Fibroblast of peridontal ligament (primary cell): ENCODE measurements at regions not wholly inside any gene's neighbourhood (a gene's known extent, or its start where the extent isn't known, plus 50 kb on each side); places are given as distances from the start of the nearest gene placed in this dataset.

Source experiments
- DNase-seq: peaks from one replicate; pipeline ENCODE4 v3.0.0-alpha.2; 2010; ENCODE audit errors: extremely low read depth

DNA sequence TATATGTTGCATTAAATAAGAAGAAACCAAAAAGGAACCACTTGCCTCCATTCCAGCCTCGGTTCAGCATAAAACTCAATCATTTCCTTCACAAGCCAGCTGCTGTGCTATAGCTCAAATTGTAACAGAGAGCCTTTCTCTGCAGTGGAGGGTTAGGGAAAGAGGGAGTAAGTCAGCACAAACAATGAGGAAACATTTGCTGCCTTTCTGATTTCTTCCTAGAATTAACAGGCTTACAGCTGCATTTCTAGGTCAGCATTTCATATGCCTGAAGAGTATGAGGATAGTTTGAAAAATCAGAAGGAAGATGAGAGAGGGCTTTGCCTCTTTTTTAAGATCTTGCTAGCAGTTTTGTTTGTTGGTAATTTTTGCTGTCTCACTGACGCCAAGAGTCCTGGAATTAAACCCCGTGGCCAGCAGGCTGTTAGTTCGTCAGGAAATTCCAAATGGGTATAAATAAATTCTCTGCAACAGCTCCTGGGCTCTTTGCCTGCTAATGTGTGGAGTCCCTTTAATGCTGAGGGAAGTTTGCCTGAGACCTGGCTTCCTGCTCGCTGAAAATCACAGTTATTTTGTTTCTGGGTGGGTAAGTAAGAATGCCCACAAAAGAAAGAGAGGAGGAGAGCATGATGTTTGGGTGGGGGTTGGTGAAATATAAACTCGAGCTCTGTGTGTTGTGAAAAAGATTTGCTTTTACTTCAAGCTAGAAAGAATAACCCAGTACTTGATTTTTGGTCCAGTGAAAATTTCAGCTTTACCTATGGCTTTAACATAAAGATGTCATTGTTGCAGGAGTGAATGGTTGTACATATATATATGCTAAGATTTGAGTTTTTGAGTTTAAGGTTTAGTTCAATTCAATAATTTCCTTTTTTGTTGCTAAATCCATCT, 148.1 kb upstream of the DMRT1 start:
- DNase-seq, result peak; percentile 90

DNA sequence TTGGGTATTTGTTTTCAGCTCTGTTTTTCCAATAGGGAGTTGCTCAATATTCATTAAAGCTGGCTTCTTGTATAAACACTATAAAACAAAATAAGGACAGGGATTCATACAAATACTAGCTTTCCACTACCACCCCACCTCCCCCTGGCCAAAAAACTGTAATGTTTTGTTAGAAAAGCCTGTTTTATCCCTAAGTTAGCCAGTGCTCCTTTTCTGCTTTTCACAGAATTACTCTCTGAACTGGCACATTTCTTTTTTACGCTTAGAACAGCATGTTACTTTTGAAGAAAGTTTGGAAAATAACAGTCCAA, 147.4 kb upstream of the DMRT1 start:
- no peak for DNase-seq

DNA sequence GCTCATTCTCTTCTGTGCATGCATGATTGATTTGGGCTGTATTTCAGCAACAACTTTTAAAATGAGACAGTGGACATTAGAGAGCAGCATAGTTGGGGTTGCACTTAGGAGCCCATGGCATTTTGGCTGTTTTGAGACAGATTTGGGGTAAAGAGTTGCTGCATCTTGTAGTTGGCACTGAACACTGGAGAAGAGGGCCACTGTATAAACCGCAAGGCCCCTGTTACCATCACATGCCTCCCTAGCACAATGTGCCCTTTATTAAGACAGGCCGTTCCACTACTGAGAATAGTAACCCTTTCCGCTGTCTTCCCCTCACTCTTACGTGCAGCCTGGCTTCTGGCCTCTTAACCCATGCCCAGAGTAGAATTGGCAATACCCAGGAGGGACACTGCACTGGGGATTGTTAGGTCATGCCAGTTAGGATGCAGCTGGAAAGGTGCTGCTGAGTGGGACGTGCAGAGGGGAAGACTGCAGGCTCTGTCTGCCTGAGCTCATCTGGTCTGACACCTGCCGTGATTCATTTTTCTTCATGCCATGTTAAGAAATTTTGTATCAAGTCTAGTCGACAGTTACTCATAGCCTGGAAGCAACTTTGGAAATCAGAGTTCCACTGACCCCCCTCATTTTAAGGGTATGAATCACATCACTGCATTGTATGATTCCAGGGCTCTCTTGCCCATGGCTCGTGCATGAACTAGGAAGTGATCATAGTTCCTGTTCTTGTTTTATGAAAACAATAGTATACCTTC, 146.9 kb upstream of the DMRT1 start:
- DNase-seq, result peak; percentile 85

DNA sequence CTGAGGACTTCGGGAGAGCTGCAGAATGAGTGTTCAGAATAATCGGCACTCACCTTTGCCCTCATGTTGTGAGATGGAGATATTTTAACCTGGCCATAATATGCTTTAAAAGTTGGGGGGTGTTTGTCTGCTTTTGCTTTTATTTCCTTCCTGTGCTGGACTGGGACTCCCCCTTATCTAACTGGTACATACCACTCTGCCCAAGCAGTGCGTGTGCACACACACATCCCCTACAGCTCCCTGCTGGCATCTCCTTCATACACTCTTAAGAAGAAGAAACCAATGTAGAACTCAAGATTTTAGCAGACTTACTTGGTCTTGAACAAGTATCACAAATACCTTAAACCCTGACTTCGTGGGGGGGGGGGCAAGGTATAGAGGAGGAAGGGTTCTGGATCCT, 146.2 kb upstream of the DMRT1 start:
- DNase-seq, result no peak

DNA sequence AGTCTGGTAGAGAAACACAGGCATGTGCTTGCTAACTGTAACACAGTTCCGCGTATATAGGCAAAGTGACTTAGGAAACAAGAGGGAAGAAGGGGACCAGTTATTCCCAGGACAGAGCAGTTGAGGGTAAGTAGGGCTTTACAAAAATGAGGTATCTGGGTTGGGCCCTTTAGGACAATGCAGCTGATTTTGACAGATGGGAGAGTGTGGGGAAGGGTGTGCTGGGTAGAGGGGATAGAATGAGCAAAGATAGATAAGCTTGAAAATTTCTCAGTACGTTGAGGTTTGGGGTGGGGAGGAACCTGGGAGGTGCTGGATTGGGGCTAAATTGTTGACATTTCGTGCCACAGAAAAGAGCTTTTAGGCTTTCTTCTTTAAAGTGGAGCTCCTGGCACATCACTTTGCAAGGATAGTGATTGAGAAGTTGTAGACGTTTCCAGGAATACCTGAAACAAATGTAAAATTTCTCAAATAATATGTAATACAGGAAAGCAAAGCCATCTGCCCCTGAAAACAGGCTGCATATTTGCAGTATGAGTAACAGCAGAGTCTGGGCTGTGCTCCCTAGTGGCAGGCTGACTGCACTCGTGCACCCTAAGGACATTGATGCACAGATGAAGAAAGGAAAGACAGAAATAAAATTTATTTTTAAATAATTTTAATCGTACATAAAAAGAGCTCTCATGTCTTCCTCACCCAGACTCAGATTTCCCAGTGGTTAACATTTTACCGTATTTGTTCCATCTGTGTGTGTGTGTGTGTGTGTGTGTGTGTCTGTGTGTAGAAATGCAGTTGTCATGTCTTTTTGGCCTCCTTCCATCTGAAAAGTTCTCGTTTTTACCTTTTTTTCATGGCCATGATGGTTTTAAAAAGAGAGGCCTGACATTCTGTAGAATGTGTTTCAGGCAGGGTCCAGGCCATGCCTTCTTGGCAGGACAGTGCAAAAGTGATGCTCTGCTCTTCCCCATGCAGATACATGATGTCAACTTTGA, 144.9 kb upstream of the DMRT1 start:
- peak; percentile 62 for DNase-seq

DNA sequence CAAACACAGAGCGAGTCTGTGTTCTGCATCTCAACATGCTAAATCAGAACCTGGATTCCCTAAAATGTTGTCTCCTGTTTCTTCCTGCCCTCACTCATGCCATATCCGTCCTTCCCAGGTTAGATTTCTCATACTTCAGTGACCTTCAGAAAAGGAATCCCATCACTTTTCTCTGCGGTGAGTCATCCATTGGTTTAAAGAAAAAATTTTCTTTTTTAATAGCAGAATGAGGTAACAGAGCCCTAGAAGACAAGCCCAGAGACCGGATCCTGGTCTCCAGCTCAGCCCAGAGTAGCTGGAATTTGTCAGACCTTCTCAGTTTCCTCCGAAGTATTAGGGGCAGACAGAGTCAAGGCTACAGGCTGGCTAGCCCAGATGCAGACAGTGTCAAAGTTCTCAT, 143.2 kb upstream of the DMRT1 start:
- DNase-seq, result peak; percentile 43

DNA sequence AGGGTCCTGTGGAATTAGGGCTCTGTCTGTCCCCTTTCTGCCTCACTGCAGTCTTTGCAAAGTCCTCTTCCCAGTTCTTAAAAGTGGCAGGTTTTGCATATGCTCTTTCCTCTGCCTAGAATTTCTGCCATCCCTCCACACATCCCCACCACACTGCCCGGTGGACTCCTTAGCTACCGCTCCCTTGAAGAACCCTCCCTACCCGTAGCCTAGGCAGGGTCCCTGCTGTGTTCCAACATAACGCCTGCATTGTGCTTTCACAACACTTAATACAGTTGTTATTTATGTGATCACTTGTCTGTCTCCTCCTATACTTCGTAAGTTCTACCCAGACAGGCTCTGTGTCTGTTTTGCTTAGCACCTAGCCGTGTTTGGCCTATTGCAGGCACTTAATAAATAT, 142.5 kb upstream of the DMRT1 start:
- DNase-seq, result no peak

DNA sequence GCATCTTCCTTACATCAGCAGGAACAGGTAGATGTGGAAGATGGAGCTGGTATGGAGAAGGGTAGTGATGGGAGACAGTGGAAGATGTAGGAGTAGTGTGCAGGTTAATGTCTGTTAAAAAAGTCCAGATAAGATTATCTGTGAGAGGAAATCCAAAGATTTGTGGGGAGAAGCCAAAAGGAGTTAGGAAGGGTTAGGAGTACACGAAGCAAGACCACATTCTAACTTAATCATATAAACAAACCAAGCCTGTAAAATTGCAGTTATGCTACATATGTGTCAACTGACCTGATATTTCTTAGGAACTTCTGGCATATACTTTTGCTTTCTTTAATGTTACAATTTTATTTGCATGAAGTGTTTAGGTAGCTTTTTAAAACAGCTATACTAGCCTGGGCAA, 142.1 kb upstream of the DMRT1 start:
- peak; percentile 53 for DNase-seq

DNA sequence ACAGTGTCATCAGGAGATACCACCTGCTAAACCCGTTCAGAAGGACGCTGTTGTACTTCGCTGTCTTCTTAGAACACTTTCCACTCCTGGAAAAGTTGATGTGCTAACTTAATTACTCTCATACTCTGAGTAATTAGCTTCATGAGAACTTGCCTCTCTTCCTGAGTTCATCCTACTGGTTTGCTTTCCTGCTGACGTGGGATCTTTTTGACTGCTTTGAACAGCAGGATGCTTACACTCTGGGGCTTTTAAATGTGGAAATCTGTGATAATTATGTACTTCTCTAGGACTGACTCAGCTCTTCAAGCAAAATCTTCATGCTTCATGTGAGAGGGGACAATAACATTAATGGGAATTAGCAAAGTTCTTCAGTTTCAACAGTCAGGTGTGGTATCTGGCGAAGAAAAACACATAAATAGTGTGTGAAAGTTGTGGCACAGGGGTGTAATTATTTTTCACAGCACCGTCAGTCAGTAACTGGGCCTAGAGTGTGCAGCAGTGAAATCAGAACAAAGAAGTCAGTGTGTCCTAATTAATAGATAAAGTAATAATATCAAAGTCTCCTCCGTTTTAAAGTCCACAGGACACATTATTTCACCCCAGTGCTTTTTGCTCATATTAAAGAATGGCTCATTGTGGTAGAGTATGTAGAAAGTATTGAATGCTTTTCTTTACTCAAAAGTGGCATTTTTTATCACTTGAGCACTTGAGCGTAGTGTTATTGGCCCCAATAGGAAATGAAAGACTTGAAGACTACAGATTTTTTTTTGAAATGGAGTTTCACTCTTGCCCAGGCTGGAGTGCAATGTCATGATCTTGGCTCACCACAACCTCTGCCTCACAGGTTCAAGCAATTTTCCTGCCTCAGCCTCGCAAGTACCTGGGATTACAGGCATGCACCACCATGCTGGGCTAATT, 140.9 kb upstream of the DMRT1 start:
- no peak for DNase-seq

DNA sequence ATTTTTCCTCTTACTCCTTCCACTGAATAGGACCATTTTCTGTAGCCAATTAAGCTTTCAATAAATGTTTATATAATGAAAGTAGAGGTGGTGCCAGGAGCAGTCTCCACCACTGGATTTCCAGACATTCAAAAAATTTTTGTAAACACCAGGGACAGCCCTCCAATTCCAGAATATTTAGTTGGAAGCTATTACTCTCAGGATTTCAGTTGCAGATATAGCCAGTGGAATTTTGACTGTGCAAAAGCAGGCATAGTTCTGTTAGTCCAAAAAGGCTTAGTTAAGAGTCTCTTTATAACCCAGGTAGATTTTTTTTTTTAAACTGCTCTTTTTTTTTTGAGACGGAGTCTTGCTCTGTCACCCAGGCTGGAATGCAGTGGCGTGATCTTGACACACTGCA, 138.1 kb upstream of the DMRT1 start:
- peak; percentile 82 for DNase-seq

DNA sequence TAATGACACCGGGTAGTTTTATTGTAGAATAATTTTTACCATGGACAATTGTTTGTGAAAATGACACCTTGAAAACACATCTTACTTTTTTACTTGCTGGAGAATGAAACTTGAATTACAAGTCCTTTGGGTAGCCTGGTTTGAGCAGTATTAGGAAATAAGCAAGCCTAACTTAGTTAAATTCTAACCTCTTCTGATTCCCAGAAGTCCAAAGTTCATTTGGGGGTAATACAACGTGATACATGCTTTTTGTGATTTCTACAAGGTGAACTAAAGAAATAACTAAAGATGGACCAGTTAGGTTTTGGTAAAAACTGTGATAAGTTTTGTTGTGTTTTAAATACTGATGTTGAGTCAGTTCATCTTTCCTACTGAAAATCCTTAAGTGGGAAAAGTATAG, 135.4 kb upstream of the DMRT1 start:
- DNase-seq, result no peak

DNA sequence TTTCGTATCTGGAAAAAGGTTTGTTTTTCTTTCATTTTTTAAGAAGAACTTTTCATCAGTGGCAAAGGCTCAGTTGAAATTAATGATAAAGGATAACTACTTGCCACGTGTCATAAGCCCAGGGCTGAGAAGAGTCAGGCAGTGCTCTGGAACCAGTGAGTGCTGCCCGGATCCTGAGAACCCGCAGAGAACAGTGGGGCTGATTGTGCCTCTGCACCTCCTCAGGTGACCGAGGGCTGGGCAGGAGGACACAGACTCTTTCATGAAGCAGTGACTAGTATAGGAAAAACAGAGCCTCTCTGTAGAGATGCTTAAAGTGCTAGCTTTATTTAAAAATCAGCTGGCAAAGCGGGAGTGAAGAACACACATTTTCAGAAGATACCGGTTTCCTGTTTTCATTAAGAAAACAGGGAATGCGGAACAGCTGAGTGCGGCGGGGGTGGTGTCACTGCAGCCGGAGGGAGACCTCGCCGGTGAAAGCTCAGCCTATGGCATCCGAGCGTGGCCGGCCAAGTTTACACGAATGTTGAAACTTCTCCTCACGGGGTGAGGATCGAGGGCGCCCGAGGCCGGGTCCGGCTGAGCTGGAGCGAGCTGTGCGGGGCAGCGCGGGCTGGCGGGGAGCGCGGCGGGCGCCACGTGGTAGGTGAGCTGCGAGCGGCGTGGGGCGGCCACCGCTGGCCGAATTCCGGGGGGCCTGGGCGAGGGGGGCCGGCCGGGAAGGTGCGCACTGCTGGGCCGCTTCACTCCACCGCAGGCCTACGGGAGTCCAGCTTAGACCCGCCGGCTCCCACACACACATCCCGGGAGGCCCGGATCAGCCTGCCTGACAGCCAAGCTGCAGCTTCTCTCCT, 134.7 kb upstream of the DMRT1 start:
- DNase-seq, result peak; percentile 65

DNA sequence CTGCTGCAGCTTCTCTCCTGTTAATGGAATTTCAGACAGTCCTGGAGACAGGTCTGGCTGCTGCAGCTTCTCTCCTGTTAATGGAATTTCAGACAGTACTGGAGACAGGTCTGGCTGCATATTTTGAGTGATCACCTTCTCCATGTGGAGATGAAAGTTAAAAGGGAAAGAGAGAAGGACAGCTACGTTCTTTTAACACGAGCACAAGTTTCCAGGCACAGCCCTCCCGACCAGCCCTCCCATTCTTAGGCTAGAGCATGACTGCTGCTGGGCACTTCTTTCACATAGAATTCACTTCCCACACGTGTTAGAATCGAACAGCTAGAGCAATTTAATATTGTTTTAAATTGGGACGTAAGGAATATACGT, 133.3 kb upstream of the DMRT1 start:
- no peak for DNase-seq

DNA sequence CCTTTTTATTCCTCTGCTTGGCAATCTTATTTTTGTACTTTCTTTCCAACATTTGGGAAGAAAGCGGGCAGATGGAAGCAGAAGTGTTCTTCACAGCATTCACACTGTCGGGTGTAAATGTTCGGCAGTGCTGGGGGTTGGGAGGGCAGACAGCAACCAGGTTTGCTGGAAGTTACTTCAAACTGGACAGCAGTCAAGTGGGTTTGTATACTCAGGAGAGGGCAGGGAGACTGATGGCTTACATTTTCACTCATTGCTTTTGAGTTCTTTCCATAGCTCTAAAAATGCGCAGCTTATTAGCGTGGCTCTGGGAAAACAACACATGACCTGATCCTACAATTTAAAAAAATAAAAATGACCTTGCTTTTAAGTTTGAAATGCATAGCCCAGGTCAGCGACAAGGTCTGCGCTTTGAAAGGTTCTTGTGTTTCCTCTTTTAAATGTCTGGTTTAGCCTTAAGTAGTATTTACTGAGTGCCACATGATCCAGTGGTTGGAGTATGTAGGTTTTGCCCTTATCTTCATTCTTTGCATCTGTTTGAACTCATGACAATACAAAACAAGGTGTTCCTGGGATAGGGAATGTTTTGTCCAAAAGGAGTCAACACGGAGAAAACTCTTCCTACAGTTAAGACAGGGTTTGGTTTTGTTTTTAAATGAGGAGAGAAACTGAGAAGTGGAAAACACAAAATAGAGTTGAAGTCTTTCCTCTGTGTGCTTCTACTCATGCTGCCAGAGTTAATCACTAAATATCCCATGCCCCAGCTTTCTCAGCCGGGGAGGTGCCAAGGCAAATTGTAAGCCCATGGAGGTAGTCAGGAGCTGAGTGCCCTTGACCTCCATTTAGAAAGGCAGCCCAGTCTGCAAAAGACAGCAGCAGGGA, 132.7 kb upstream of the DMRT1 start:
- no peak for DNase-seq

DNA sequence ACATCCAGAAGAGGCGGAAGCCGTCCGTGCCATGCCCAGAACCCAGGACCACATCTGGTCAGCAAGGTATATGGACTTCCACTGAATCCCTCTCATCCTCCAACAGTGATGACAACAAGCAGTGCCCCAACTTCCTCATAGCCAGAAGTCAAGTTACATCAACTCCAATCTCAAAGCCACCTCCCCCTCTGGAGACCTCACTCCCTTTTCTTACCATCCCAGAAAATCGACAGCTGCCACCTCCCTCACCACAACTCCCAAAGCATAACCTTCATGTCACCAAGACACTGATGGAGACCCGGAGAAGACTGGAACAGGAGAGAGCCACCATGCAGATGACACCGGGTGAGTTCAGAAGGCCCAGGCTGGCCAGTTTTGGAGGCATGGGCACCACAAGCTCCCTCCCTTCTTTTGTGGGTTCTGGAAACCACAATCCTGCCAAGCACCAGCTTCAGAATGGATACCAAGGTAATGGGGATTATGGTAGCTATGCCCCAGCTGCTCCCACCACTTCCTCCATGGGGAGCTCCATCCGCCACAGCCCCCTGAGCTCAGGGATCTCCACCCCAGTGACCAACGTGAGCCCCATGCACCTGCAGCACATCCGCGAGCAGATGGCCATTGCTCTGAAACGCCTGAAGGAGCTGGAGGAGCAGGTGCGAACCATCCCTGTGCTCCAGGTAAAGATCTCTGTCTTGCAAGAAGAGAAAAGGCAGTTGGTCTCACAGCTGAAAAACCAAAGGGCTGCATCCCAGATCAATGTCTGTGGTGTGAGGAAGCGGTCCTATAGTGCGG, 130.3 kb upstream of the DMRT1 start:
- no peak for DNase-seq

DNA sequence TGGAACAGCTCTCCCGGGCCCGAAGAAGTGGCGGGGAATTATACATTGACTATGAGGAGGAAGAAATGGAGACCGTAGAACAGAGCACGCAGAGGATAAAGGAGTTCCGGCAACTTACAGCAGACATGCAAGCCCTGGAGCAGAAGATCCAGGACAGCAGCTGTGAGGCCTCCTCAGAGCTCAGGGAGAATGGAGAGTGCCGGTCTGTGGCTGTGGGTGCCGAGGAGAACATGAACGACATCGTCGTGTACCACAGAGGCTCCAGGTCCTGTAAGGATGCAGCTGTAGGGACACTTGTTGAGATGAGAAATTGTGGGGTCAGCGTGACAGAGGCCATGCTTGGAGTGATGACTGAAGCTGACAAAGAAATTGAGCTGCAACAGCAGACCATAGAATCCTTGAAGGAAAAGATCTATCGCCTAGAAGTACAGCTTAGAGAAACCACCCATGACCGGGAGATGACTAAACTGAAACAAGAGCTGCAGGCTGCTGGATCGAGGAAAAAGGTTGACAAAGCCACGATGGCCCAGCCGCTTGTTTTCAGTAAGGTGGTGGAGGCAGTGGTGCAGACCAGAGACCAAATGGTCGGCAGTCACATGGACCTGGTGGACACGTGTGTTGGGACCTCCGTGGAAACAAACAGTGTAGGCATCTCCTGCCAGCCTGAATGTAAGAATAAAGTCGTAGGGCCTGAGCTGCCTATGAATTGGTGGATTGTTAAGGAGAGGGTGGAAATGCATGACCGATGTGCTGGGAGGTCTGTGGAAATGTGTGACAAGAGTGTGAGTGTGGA, 129.5 kb upstream of the DMRT1 start:
- no peak for DNase-seq

DNA sequence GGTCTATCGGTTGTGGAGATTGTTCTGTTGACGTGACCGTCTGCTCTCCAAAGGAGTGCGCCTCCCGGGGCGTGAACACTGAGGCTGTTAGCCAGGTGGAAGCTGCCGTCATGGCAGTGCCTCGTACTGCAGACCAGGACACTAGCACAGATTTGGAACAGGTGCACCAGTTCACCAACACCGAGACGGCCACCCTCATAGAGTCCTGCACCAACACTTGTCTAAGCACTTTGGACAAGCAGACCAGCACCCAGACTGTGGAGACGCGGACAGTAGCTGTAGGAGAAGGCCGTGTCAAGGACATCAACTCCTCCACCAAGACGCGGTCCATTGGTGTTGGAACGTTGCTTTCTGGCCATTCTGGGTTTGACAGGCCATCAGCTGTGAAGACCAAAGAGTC, 128.9 kb upstream of the DMRT1 start:
- DNase-seq, result no peak

DNA sequence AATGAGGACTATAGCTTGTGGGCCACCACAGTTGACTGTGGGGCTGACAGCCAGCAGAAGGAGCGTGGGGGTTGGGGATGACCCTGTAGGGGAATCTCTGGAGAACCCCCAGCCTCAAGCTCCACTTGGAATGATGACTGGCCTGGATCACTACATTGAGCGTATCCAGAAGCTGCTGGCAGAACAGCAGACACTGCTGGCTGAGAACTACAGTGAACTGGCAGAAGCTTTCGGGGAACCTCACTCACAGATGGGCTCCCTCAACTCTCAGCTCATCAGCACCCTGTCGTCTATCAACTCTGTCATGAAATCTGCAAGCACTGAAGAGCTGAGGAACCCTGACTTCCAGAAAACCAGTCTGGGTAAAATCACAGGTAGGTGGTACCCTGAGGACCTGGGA, 128.4 kb upstream of the DMRT1 start:
- no peak for DNase-seq
